ENCODE measurements at regions not wholly inside any gene's neighbourhood (a gene's known extent, or its start where the extent isn't known, plus 50 kb on each side); places are given as distances from the start of the nearest gene placed in this dataset.

DNA sequence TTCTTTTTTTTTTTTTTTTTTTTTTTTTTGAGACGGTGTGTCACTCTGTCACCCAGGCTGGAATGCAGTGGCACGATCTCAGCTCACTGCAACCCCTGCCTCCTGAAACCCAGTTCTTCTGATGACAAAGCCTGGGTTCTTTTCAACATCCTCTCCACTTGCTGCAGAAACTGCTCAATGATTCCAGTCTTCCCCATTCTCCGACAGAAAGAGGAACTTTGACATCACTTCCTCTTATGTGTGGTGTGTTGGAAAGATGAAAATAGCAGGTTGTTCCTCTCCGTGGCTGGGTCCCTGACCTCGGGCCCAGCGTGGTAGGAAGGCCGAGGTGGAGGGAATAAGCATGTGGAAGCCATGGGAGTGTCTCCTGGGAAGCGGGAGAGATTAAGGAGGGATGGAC is 198.4 kb downstream of the PHETA1 start:
- TF ChIP-seq CTCF (IDR thresholded peaks at IDR 0.05; ENCODE audit: poor library complexity) (no peak), EZH2 (IDR thresholded peaks at IDR 0.05; ENCODE audit: borderline replicate concordance) (no peak)

All from hepatocyte (in vitro differentiated cells).